SU-DHL-6 (cell line): ENCODE measurements at regions not wholly inside any gene's neighbourhood (a gene's known extent, or its start where the extent isn't known, plus 50 kb on each side); places are given as distances from the start of the nearest gene placed in this dataset.

ENCODE experiments used
- H2AFZ ChIP-seq: fragments of 200-600 bp; sonication (generic); 2 replicates; pipeline ENCODE4 v1.6.1; 2014; ENCODE audit warnings: low read depth, mild to moderate bottlenecking, moderate library complexity, mixed read lengths, antibody characterized with exemption, low read length; ENCODE audit not compliant: severe bottlenecking
- H3F3A ChIP-seq: fragments of 200-600 bp; shearing (Covaris generic); 2 replicates; pipeline ENCODE4 v1.6.0; 2016; ENCODE audit warnings: antibody characterized with exemption, mild to moderate bottlenecking; ENCODE audit not compliant: insufficient read depth
- H3K27ac ChIP-seq: fragments of 200-600 bp; sonication (generic); 2 replicates; pipeline ENCODE4 v1.5.1; 2016; ENCODE audit warnings: low read depth, mild to moderate bottlenecking, low read length, moderate library complexity, mixed read lengths
- H3K27me3 ChIP-seq: fragments of 200-600 bp; sonication (generic), shearing (Covaris generic); 2 replicates; pipeline ENCODE4 v1.6.0; 2014; ENCODE audit warnings: mild to moderate bottlenecking, low read length
- H3K36me3 ChIP-seq: fragments of 200-600 bp; sonication (generic); 2 replicates; pipeline ENCODE4 v1.6.1; 2014; ENCODE audit warnings: mild to moderate bottlenecking, low read length, mixed read lengths
- H3K4me2 ChIP-seq: fragments of 300-600, 200-600 bp; shearing (Covaris generic), sonication (generic); 2 replicates; pipeline ENCODE4 v1.6.0; 2014; ENCODE audit warnings: low read length, low read depth, mild to moderate bottlenecking; ENCODE audit not compliant: poor library complexity, severe bottlenecking
- H3K4me3 ChIP-seq: fragments of 200-600 bp; sonication (generic); 2 replicates; pipeline ENCODE4 v1.5.1; 2014; ENCODE audit warnings: antibody characterized with exemption, low read length, mild to moderate bottlenecking, mixed read lengths; ENCODE audit not compliant: insufficient read depth, poor library complexity, severe bottlenecking
- H3K79me2 ChIP-seq: fragments of 200-600 bp; sonication (generic); 2 replicates; pipeline ENCODE4 v1.6.1; 2014; ENCODE audit warnings: mild to moderate bottlenecking, low read length, moderate library complexity; ENCODE audit not compliant: insufficient read depth
- H3K9ac ChIP-seq: fragments of 200-600 bp; sonication (generic); 2 replicates; pipeline ENCODE4 v1.7.0; 2014; ENCODE audit warnings: mild to moderate bottlenecking, low read length
- H3K9me2 ChIP-seq: fragments of 200-600 bp; sonication (generic); replicated peaks from 2 replicates; pipeline ENCODE4 v1.6.1; 2014; ENCODE audit warnings: low read length; ENCODE audit not compliant: insufficient read depth
- H3K9me3 ChIP-seq: fragments of 200-600 bp; sonication (generic); 2 replicates; pipeline ENCODE4 v1.6.1; 2014; ENCODE audit warnings: low read length, mixed read lengths; ENCODE audit not compliant: insufficient read depth
- H4K20me1 ChIP-seq: fragments of 200-600 bp; sonication (generic); 2 replicates; pipeline ENCODE4 v1.6.1; 2014; ENCODE audit warnings: low read depth, mild to moderate bottlenecking, antibody characterized with exemption, low read length, moderate library complexity, mixed read lengths
- CTCF ChIP-seq: fragments of 200-600 bp; sonication (generic); IDR thresholded peaks from one replicate; pipeline ENCODE4 v1.5.1; 2017; ENCODE audit warnings: antibody characterized with exemption, mild to moderate bottlenecking, low read length, moderate library complexity; ENCODE audit not compliant: insufficient read depth, poor library complexity, severe bottlenecking
- EZH2phosphoT487 ChIP-seq: fragments of 200-600 bp; sonication (generic), shearing (Covaris generic); conservative IDR thresholded peaks from 2 replicates; pipeline ENCODE4 v1.6.1; 2018; ENCODE audit warnings: mild to moderate bottlenecking, antibody characterized with exemption, low read length, moderate library complexity, mixed read lengths

DNA sequence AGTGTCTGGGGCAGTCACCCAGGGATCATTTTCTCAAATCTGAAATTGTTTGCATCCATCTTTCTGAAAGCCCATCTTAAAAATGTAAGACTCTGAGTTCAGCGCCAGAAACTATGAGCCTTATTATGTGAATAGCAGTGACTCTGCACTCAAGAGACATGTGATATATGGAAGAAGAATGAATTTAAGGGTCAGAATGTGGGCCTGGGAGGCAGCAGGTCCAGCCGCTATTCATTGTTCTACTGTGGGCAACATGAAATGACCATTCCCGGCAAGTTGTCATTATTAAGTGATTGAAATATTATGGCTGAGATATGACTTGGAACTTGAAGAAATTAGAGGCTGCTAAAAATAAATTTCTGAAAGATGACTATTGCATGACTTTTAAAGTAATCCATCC, 228.6 kb upstream of the ARRDC4 start:
- Histone ChIP-seq H3K27me3 (no peaks in the 10 kb centered on the region), H3K36me3 (no peaks in the 10 kb centered on the region), H4K20me1 (no peaks in the 10 kb centered on the region), H3K27ac (no peak overlapping the region), H3K4me2 (no peak overlapping the region), H3K4me3 (no peak overlapping the region), H3F3A (no peaks in the 10 kb centered on the region), H3K79me2 (no peaks in the 10 kb centered on the region), H3K9ac (no peak overlapping the region), H3K9me3 (no peaks in the 10 kb centered on the region), H2AFZ (no peak overlapping the region), H3K9me2 (no peaks in the 10 kb centered on the region)
- TF ChIP-seq EZH2phosphoT487 (no peak), CTCF (no peak)

GRCh38 chr15:97733373-97733772, 227.1 kb upstream of the ARRDC4 start:
- H3K27ac ChIP-seq = no peak overlapping the region
- H2AFZ ChIP-seq = no peak overlapping the region
- H3K4me3 ChIP-seq = no peak overlapping the region
- H3K79me2 ChIP-seq = no peaks in the 10 kb centered on the region
- no peaks in the 10 kb centered on the region for H3K9me2 ChIP-seq
- no peaks in the 10 kb centered on the region for H3K9me3 ChIP-seq
- no peaks in the 10 kb centered on the region for H3F3A ChIP-seq
- no peaks in the 10 kb centered on the region for H3K36me3 ChIP-seq
- H3K9ac ChIP-seq = no peak overlapping the region
- H3K4me2 ChIP-seq = no peak overlapping the region
- H3K27me3 ChIP-seq = no peaks in the 10 kb centered on the region
- no peak for TF ChIP-seq CTCF
- TF ChIP-seq EZH2phosphoT487 = no peak
- no peaks in the 10 kb centered on the region for H4K20me1 ChIP-seq

DNA sequence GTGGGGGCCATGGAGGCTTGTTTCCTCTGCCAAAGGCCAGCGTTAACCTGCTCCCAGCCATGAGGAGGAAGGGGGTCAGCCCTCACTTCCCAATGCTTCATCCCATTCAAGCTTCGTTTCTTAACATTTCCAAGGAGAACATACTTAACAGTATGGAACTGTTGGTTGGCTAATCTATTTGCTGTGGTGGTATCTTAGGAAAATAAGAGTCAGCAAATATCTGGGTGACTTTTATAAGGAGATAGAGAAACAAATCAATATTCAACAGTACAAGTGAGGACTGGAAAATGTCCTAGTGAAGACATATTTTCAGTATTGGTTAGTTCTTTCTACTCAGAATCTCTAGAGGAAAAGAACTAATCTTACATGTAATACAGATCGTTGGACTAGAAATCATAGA, 223.8 kb upstream of the ARRDC4 start:
- no peaks in the 10 kb centered on the region for H3K9me2 ChIP-seq
- H3F3A ChIP-seq = no peaks in the 10 kb centered on the region
- no peak overlapping the region for H2AFZ ChIP-seq
- H3K9ac ChIP-seq = no peak overlapping the region
- H3K27ac ChIP-seq = no peak overlapping the region
- H4K20me1 ChIP-seq = no peaks in the 10 kb centered on the region
- no peak overlapping the region for H3K4me2 ChIP-seq
- no peak overlapping the region for H3K4me3 ChIP-seq
- no peaks in the 10 kb centered on the region for H3K36me3 ChIP-seq
- no peaks in the 10 kb centered on the region for H3K27me3 ChIP-seq
- H3K9me3 ChIP-seq = no peaks in the 10 kb centered on the region
- TF ChIP-seq EZH2phosphoT487 (no peak), CTCF (no peak)
- H3K79me2 ChIP-seq = no peaks in the 10 kb centered on the region
